ENCODE measurements at regions not wholly inside any gene's neighbourhood (a gene's known extent, or its start where the extent isn't known, plus 50 kb on each side); places are given as distances from the start of the nearest gene placed in this dataset.

DNA sequence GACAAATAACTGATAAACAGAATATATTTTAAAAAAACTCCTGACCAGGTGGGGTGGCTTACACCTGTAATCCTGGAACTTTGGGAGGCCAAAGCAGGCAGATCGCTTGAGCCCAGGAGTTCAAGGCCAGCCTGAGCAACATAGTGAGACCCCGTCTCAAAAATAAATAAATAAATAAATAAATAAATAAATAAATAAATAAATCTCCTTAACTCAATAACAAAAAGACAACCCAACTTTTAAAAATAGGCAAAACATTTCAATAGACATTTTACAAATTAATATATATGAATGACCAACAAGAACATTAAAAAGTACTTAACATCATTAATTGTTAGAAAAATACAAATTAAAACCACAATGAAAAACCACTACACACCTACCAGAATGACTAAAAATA, 56.2 kb upstream of the CAPRIN2 start:
- H3K27me3 ChIP-seq, result no peaks in the 10 kb centered on the region
- no peak for TF ChIP-seq Cebpa-rat (IDR thresholded peaks at IDR 0.05)
- 0 out of 22 replicates have a peak, but pooled peaks cover 0 to 3% (median 0%) of the 10 kb centered on the region in 11 experiments for H3K9me3 ChIP-seq (replicated peaks in 1 of 11)

DNA sequence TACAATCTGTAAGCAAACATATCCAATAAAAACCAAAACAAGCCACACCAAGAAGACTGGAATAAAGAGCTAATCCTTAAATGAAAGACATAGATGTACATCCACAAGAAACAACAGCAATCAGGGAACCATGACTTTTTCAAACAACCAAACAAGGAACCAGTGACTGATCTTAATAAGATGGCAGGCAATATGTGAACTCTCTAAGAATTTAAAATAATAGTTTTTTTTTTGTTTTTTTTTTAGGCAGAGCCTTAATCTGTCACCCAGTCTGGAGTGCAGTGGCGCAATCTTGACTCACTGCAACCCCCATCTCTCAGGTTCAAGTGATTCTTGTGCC, 52.9 kb upstream of the CAPRIN2 start:
- Histone ChIP-seq H3K27me3 (no peaks in the 10 kb centered on the region), H4K20me1 (no peaks in the 10 kb centered on the region), H3K4me3 (no peak overlapping the region), H3K9me3 (replicated peaks in 1 of 11) (peaks cover 10 to 19% (median 14%) of the 10 kb centered on the region in 11 experiments; a peak in 21 of 22 replicates), H3K9ac (no peak overlapping the region), H3K4me2 (no peak overlapping the region), H3K36me3 (peaks cover 0 to 6% (median 0%) of the 10 kb centered on the region in 11 experiments; a peak in 1 of 22 replicates), H3K27ac (no peak overlapping the region), H3K4me1 (peaks cover 0 to 6% (median 0%) of the 10 kb centered on the region in 10 experiments; a peak in 4 of 20 replicates)
- TF ChIP-seq Cebpa-rat (IDR thresholded peaks at IDR 0.05), result no peak

More for the DNA sequence above, 56.2 kb upstream of the CAPRIN2 start:
- Histone ChIP-seq H3K4me1 (peaks cover 0 to 6% (median 0%) of the 10 kb centered on the region in 10 experiments; a peak in 3 of 20 replicates), H3K27ac (no peak overlapping the region), H3K36me3 (no peaks in the 10 kb centered on the region), H3K9ac (no peak overlapping the region), H4K20me1 (no peaks in the 10 kb centered on the region), H3K4me3 (no peak overlapping the region), H3K4me2 (no peak overlapping the region)

DNA sequence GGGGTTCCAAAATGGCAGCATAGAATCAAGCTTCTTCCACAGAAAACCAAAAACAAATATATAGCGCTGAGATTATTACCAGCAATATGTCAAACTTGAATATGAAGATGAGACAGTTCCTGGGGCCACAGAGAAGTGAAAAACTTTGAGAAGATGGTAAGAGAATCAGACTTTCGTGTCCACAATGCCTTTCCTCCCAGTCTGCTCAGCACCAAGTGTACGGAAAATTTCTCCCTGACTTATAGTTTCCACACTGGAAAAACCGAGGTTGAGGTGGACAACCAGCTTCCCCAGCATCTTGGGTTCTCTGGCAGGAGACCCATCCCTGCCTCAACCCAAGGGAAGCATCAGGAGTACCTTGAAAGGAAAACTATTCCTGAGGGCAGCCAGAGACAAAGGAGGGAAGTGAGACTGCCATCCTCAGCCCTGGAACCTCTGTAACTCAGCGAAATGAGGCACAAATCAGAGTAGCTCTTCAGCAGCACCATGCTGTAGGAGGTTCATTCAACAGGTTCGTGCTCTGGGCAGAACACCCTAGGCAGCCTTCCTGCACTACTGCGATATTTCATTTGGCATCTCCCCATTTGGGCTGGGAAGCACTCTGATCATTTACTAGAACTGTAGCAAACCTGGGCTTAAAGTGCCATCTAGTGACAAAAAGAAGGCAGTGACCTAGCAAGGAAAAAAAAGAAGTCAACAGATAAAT, 52.4 kb upstream of the CAPRIN2 start:
- Histone ChIP-seq H3K9me3 (replicated peaks in 1 of 11) (peaks cover 10 to 19% (median 14%) of the 10 kb centered on the region in 11 experiments; a peak in 21 of 22 replicates), H3K4me2 (peak overlapping the region in 2 of 11 experiments; percentile 18 to 43; a peak in 2 of 22 replicates), H3K36me3 (peaks cover 0 to 6% (median 0%) of the 10 kb centered on the region in 11 experiments; a peak in 1 of 22 replicates), H3K4me1 (peaks cover 0 to 6% (median 0%) of the 10 kb centered on the region in 10 experiments; a peak in 4 of 20 replicates), H3K27ac (no peak overlapping the region), H4K20me1 (no peaks in the 10 kb centered on the region), H3K27me3 (no peaks in the 10 kb centered on the region), H3K4me3 (no peak overlapping the region), H3K9ac (no peak overlapping the region; a peak in 1 of 22 replicates)
- no peak for TF ChIP-seq Cebpa-rat (IDR thresholded peaks at IDR 0.05)

DNA sequence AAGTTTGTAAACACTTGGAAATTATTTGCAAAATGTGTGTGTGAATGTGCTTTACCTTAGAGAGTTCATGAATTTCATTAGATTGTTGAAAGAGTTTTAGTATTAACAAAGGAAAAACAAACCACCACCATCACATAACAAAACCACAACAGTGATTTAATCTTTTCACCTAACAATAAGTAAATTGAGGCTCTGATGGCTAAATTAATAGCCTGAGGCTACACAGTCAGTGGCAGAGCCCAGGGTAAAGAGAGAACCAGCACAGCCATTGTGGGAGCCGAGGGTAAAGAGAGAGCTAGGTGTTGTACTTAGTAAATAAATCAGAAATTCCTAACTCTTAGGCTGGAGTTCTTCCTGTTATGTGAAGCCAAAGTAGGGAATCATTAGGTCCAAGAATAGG, 51.2 kb upstream of the CAPRIN2 start:
- H3K9ac ChIP-seq, result no peak overlapping the region
- no peak overlapping the region for H3K4me2 ChIP-seq
- H3K9me3 ChIP-seq (replicated peaks in 1 of 11), result peaks cover 10 to 19% (median 14%) of the 10 kb centered on the region in 11 experiments; a peak in 21 of 22 replicates
- peaks cover 0 to 6% (median 0%) of the 10 kb centered on the region in 11 experiments; a peak in 1 of 22 replicates for H3K36me3 ChIP-seq
- no peaks in the 10 kb centered on the region for H3K27me3 ChIP-seq
- H3K4me1 ChIP-seq, result peaks cover 0 to 6% (median 0%) of the 10 kb centered on the region in 10 experiments; a peak in 4 of 20 replicates
- no peaks in the 10 kb centered on the region for H4K20me1 ChIP-seq
- TF ChIP-seq Cebpa-rat (IDR thresholded peaks at IDR 0.05), result no peak
- H3K4me3 ChIP-seq, result no peak overlapping the region
- H3K27ac ChIP-seq, result no peak overlapping the region

All from BLaER1 treated with 17β-estradiol and CSF1 and Interleukin-3, amounts not matched to agents 10 nM and 100 nM (cell line).